Bronchial epithelial cell (primary cell): ENCODE measurements at regions not wholly inside any gene's neighbourhood (a gene's known extent, or its start where the extent isn't known, plus 50 kb on each side); places are given as distances from the start of the nearest gene placed in this dataset.

Experiments used
- DNase-seq: peaks from one replicate; pipeline ENCODE4 v3.0.0-alpha.2; 2010; ENCODE audit warnings: low read depth
- FAIRE-seq: peaks from 2 replicates; lab custom pipeline; 2011; peaks lifted over from hg19 to GRCh38; lab: Jason Lieb, UNC
- H3K27me3 ChIP-seq: 2 replicates; pipeline ENCODE4 v1.5.1; 2011; ENCODE audit warnings: low read length; ENCODE audit not compliant: control insufficient read depth, insufficient read depth
- H3K36me3 ChIP-seq: 2 replicates; pipeline ENCODE4 v1.5.1; 2011; ENCODE audit warnings: low read length; ENCODE audit not compliant: control insufficient read depth, insufficient read depth
- H3K4me3 ChIP-seq: 2 replicates; pipeline ENCODE4 v1.5.1; 2011; ENCODE audit warnings: mild to moderate bottlenecking, low read depth, low read length, control low read depth
- TF ChIP-seq, protein P1 (sequence below): IDR thresholded peaks from 2 replicates; pipeline ENCODE4 v1.5.1; 2011; ENCODE audit warnings: mild to moderate bottlenecking, moderate library complexity, low read length, control low read depth, inconsistent platforms; ENCODE audit not compliant: insufficient read depth, severe bottlenecking

DNA sequence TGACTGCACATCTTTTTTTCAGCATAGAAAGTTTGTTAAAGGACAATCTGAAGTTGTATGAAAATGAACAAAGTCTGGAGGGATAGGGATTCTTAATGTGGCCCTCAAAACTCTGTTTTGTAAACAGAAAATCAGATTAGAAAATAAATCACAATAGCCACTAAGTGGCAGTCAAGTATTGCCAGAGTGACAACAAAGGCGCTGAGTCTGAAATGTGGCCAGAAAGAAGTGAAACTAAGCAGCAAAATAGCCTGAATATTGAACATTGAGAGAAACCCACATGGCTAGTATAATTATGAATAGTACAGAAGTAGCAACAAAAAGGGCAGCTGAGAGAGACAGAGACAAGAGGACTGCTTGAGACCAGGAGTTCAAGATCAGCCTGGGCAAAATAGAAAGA is 81.1 kb upstream of the CT45A1 start:
- FAIRE-seq (no peak), DNase-seq (no peak)
- no peaks in the 10 kb centered on the region for H3K27me3 ChIP-seq
- TF ChIP-seq, protein P1, sequence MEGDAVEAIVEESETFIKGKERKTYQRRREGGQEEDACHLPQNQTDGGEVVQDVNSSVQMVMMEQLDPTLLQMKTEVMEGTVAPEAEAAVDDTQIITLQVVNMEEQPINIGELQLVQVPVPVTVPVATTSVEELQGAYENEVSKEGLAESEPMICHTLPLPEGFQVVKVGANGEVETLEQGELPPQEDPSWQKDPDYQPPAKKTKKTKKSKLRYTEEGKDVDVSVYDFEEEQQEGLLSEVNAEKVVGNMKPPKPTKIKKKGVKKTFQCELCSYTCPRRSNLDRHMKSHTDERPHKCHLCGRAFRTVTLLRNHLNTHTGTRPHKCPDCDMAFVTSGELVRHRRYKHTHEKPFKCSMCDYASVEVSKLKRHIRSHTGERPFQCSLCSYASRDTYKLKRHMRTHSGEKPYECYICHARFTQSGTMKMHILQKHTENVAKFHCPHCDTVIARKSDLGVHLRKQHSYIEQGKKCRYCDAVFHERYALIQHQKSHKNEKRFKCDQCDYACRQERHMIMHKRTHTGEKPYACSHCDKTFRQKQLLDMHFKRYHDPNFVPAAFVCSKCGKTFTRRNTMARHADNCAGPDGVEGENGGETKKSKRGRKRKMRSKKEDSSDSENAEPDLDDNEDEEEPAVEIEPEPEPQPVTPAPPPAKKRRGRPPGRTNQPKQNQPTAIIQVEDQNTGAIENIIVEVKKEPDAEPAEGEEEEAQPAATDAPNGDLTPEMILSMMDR, result no peak
- H3K36me3 ChIP-seq, result no peaks in the 10 kb centered on the region
- H3K4me3 ChIP-seq, result no peak overlapping the region

GRCh38 chrX:135639066-135639780 is 74.2 kb upstream of the CT45A1 start:
- TF ChIP-seq, protein P1, result no peak
- DNase-seq (no peak), FAIRE-seq (no peak)
- Histone ChIP-seq H3K4me3 (no peak overlapping the region), H3K27me3 (no peaks in the 10 kb centered on the region), H3K36me3 (no peaks in the 10 kb centered on the region)

GRCh38 chrX:135643916-135644315 is 69.5 kb upstream of the CT45A1 start:
- Histone ChIP-seq H3K36me3 (no peaks in the 10 kb centered on the region), H3K4me3 (no peak overlapping the region), H3K27me3 (no peaks in the 10 kb centered on the region)
- TF ChIP-seq, protein P1, result no peak
- FAIRE-seq (no peak), DNase-seq (no peak)

DNA sequence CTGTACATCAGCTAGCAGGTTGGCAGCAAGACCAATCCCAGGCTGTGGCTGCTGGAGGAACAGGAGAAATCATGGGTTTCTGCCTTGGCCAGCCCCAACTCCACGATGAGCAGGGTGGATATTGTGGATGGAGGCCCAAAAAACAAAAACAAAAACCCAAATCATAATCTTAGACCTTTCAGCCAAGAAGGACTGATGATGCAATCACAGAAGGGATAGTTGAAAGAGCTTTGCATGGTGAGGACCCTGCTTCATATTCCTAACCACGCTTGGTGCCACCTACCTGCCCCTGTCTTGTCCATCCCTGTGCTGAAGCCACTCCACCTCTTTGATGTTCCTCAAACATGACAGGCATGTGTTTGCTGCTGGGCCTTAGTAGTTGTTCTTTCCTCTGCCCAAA is 68.8 kb upstream of the CT45A1 start:
- Histone ChIP-seq H3K4me3 (no peak overlapping the region), H3K36me3 (no peaks in the 10 kb centered on the region), H3K27me3 (no peaks in the 10 kb centered on the region)
- DNase-seq, result no peak
- no peak for FAIRE-seq
- TF ChIP-seq, protein P1, result no peak

GRCh38 chrX:135649029-135649428 is 64.4 kb upstream of the CT45A1 start:
- no peak overlapping the region for H3K4me3 ChIP-seq
- TF ChIP-seq, protein P1, result no peak
- DNase-seq (no peak), FAIRE-seq (no peak)
- H3K36me3 ChIP-seq, result no peaks in the 10 kb centered on the region
- H3K27me3 ChIP-seq, result no peaks in the 10 kb centered on the region

GRCh38 chrX:135649561-135649960 is 63.9 kb upstream of the CT45A1 start:
- TF ChIP-seq, protein P1, result no peak
- Histone ChIP-seq H3K27me3 (no peaks in the 10 kb centered on the region), H3K4me3 (no peak overlapping the region), H3K36me3 (no peaks in the 10 kb centered on the region)
- DNase-seq (no peak), FAIRE-seq (no peak)
